ENCODE measurements at regions not wholly inside any gene's neighbourhood (a gene's known extent, or its start where the extent isn't known, plus 50 kb on each side); places are given as distances from the start of the nearest gene placed in this dataset.

- H3K4me2 ChIP-seq, result no peak overlapping the region
- no peaks in the 10 kb centered on the region for H4K20me1 ChIP-seq (ENCODE audit: insufficient read depth)
- no peaks in the 10 kb centered on the region for H3K27me3 ChIP-seq (ENCODE audit: insufficient read depth, low read depth)
- no peak for TF ChIP-seq CTCF (conservative IDR thresholded peaks at IDR 0.05; ENCODE audit: low read depth, low read length)
- no peak overlapping the region for H2AFZ ChIP-seq (ENCODE audit: low read depth)
- H3K27ac ChIP-seq, result no peak overlapping the region
- no peak overlapping the region for H3K4me3 ChIP-seq (IDR thresholded peaks at IDR 0.05; ENCODE audit: insufficient read depth, low read depth, low read length)
- no peak overlapping the region for H3K9ac ChIP-seq
- no peaks in the 10 kb centered on the region for H3K36me3 ChIP-seq (ENCODE audit: insufficient read depth)
- no peaks in the 10 kb centered on the region for H3K4me1 ChIP-seq (ENCODE audit: low read depth, poor library complexity, severe bottlenecking)
- H3K79me2 ChIP-seq (ENCODE audit: insufficient read depth, low read depth), result no peaks in the 10 kb centered on the region
Observed at GRCh38 chr2:200737585-200737984, 74.1 kb upstream of the BZW1 start.

- Histone ChIP-seq H4K20me1 (ENCODE audit: insufficient read depth) (no peaks in the 10 kb centered on the region), H2AFZ (ENCODE audit: low read depth) (no peak overlapping the region)
Observed at GRCh38 chr2:200738590-200738989, 73.1 kb upstream of the BZW1 start.

GRCh38 chr2:200740907-200741306, 70.8 kb upstream of the BZW1 start:
- H3K9ac ChIP-seq, result no peak overlapping the region

More at GRCh38 chr2:200738590-200738989, 73.1 kb upstream of the BZW1 start:
- no peaks in the 10 kb centered on the region for H3K4me1 ChIP-seq (ENCODE audit: low read depth, poor library complexity, severe bottlenecking)
- H3K79me2 ChIP-seq (ENCODE audit: insufficient read depth, low read depth), result no peaks in the 10 kb centered on the region
- TF ChIP-seq CTCF (conservative IDR thresholded peaks at IDR 0.05; ENCODE audit: low read depth, low read length), result no peak
- H3K9ac ChIP-seq, result no peak overlapping the region
- no peaks in the 10 kb centered on the region for H3K27me3 ChIP-seq (ENCODE audit: insufficient read depth, low read depth)
- H3K27ac ChIP-seq, result no peak overlapping the region
- no peak overlapping the region for H3K4me2 ChIP-seq
- no peaks in the 10 kb centered on the region for H3K36me3 ChIP-seq (ENCODE audit: insufficient read depth)
- H3K4me3 ChIP-seq (IDR thresholded peaks at IDR 0.05; ENCODE audit: insufficient read depth, low read depth, low read length), result no peak overlapping the region

GRCh38 chr2:200741468-200742202, 70.1 kb upstream of the BZW1 start:
- Histone ChIP-seq H3K36me3 (ENCODE audit: insufficient read depth) (no peaks in the 10 kb centered on the region), H3K9ac (no peak overlapping the region), H3K79me2 (ENCODE audit: insufficient read depth, low read depth) (no peaks in the 10 kb centered on the region), H3K27ac (no peak overlapping the region), H2AFZ (ENCODE audit: low read depth) (no peak overlapping the region), H4K20me1 (ENCODE audit: insufficient read depth) (no peaks in the 10 kb centered on the region), H3K27me3 (ENCODE audit: insufficient read depth, low read depth) (no peaks in the 10 kb centered on the region), H3K4me1 (ENCODE audit: low read depth, poor library complexity, severe bottlenecking) (peaks cover 4% of the 10 kb centered on the region), H3K4me2 (no peak overlapping the region), H3K4me3 (IDR thresholded peaks at IDR 0.05; ENCODE audit: insufficient read depth, low read depth, low read length) (no peak overlapping the region)
- no peak for TF ChIP-seq CTCF (conservative IDR thresholded peaks at IDR 0.05; ENCODE audit: low read depth, low read length)

More at GRCh38 chr2:200740907-200741306, 70.8 kb upstream of the BZW1 start:
- Histone ChIP-seq H3K27me3 (ENCODE audit: insufficient read depth, low read depth) (no peaks in the 10 kb centered on the region), H3K4me2 (no peak overlapping the region), H2AFZ (ENCODE audit: low read depth) (no peak overlapping the region), H3K36me3 (ENCODE audit: insufficient read depth) (no peaks in the 10 kb centered on the region), H3K4me3 (IDR thresholded peaks at IDR 0.05; ENCODE audit: insufficient read depth, low read depth, low read length) (no peak overlapping the region), H4K20me1 (ENCODE audit: insufficient read depth) (no peaks in the 10 kb centered on the region), H3K4me1 (ENCODE audit: low read depth, poor library complexity, severe bottlenecking) (no peaks in the 10 kb centered on the region), H3K79me2 (ENCODE audit: insufficient read depth, low read depth) (no peaks in the 10 kb centered on the region), H3K27ac (no peak overlapping the region)
- no peak for TF ChIP-seq CTCF (conservative IDR thresholded peaks at IDR 0.05; ENCODE audit: low read depth, low read length)
